ENCODE measurements at regions not wholly inside any gene's neighbourhood (a gene's known extent, or its start where the extent isn't known, plus 50 kb on each side); places are given as distances from the start of the nearest gene placed in this dataset.

GRCh38 chr1:58886611-58887010 lies 102.8 kb upstream of the JUN start:
- Histone ChIP-seq H3K27ac (ENCODE audit: low read depth, low read length) (no peak overlapping the region), H3K9ac (ENCODE audit: low read length) (no peak overlapping the region), H3K27me3 (ENCODE audit: control insufficient read depth, insufficient read depth, low read length) (no peaks in the 10 kb centered on the region), H3K36me3 (ENCODE audit: control insufficient read depth, insufficient read depth, low read length) (no peaks in the 10 kb centered on the region), H3K4me1 (ENCODE audit: control insufficient read depth, insufficient read depth, low read length) (no peaks in the 10 kb centered on the region), H3K4me3 (ENCODE audit: low read length) (no peak overlapping the region)

GRCh38 chr1:58887059-58887458 lies 103.2 kb upstream of the JUN start:
- Histone ChIP-seq H3K4me1 (ENCODE audit: control insufficient read depth, insufficient read depth, low read length) (no peaks in the 10 kb centered on the region), H3K36me3 (ENCODE audit: control insufficient read depth, insufficient read depth, low read length) (no peaks in the 10 kb centered on the region), H3K4me3 (ENCODE audit: low read length) (no peak overlapping the region), H3K9ac (ENCODE audit: low read length) (no peak overlapping the region), H3K27ac (ENCODE audit: low read depth, low read length) (no peak overlapping the region), H3K27me3 (ENCODE audit: control insufficient read depth, insufficient read depth, low read length) (no peaks in the 10 kb centered on the region)

GRCh38 chr1:58888833-58889232 lies 105.0 kb upstream of the JUN start:
- no peak overlapping the region for H3K27ac ChIP-seq (ENCODE audit: low read depth, low read length)

GRCh38 chr1:58890113-58890512 lies 106.3 kb upstream of the JUN start:
- H3K27me3 ChIP-seq (ENCODE audit: control insufficient read depth, insufficient read depth, low read length), result no peaks in the 10 kb centered on the region
- H3K9ac ChIP-seq (ENCODE audit: low read length), result no peak overlapping the region
- H3K36me3 ChIP-seq (ENCODE audit: control insufficient read depth, insufficient read depth, low read length), result no peaks in the 10 kb centered on the region
- no peak overlapping the region for H3K27ac ChIP-seq (ENCODE audit: low read depth, low read length)
- H3K4me3 ChIP-seq (ENCODE audit: low read length), result no peak overlapping the region
- no peaks in the 10 kb centered on the region for H3K4me1 ChIP-seq (ENCODE audit: control insufficient read depth, insufficient read depth, low read length)

More at GRCh38 chr1:58888833-58889232, 105.0 kb upstream of the JUN start:
- H3K4me1 ChIP-seq (ENCODE audit: control insufficient read depth, insufficient read depth, low read length), result no peaks in the 10 kb centered on the region
- no peaks in the 10 kb centered on the region for H3K27me3 ChIP-seq (ENCODE audit: control insufficient read depth, insufficient read depth, low read length)
- no peak overlapping the region for H3K4me3 ChIP-seq (ENCODE audit: low read length)
- no peaks in the 10 kb centered on the region for H3K36me3 ChIP-seq (ENCODE audit: control insufficient read depth, insufficient read depth, low read length)
- H3K9ac ChIP-seq (ENCODE audit: low read length), result no peak overlapping the region

- no peaks in the 10 kb centered on the region for H3K36me3 ChIP-seq (ENCODE audit: control insufficient read depth, insufficient read depth, low read length)
- no peak overlapping the region for H3K4me3 ChIP-seq (ENCODE audit: low read length)
- no peak overlapping the region for H3K9ac ChIP-seq (ENCODE audit: low read length)
- no peaks in the 10 kb centered on the region for H3K27me3 ChIP-seq (ENCODE audit: control insufficient read depth, insufficient read depth, low read length)
- H3K27ac ChIP-seq (ENCODE audit: low read depth, low read length), result no peak overlapping the region
- H3K4me1 ChIP-seq (ENCODE audit: control insufficient read depth, insufficient read depth, low read length), result no peaks in the 10 kb centered on the region
Measured at GRCh38 chr1:58890609-58891008, 106.8 kb upstream of the JUN start.

GRCh38 chr1:58891347-58891746 lies 107.5 kb upstream of the JUN start:
- no peaks in the 10 kb centered on the region for H3K36me3 ChIP-seq (ENCODE audit: control insufficient read depth, insufficient read depth, low read length)
- H3K27me3 ChIP-seq (ENCODE audit: control insufficient read depth, insufficient read depth, low read length), result no peaks in the 10 kb centered on the region
- H3K4me3 ChIP-seq (ENCODE audit: low read length), result no peak overlapping the region
- H3K27ac ChIP-seq (ENCODE audit: low read depth, low read length), result no peak overlapping the region
- H3K9ac ChIP-seq (ENCODE audit: low read length), result no peak overlapping the region
- H3K4me1 ChIP-seq (ENCODE audit: control insufficient read depth, insufficient read depth, low read length), result no peaks in the 10 kb centered on the region

- no peak overlapping the region for H3K4me3 ChIP-seq (ENCODE audit: low read length)
- no peaks in the 10 kb centered on the region for H3K36me3 ChIP-seq (ENCODE audit: control insufficient read depth, insufficient read depth, low read length)
- no peak overlapping the region for H3K9ac ChIP-seq (ENCODE audit: low read length)
- H3K27me3 ChIP-seq (ENCODE audit: control insufficient read depth, insufficient read depth, low read length), result no peaks in the 10 kb centered on the region
- H3K4me1 ChIP-seq (ENCODE audit: control insufficient read depth, insufficient read depth, low read length), result peaks cover 5% of the 10 kb centered on the region
- no peak overlapping the region for H3K27ac ChIP-seq (ENCODE audit: low read depth, low read length)
Measured at GRCh38 chr1:58893257-58893869, 109.5 kb upstream of the JUN start.

- Histone ChIP-seq H3K4me3 (ENCODE audit: low read length) (no peak overlapping the region), H3K4me1 (ENCODE audit: control insufficient read depth, insufficient read depth, low read length) (peaks cover 19% of the 10 kb centered on the region), H3K9ac (ENCODE audit: low read length) (no peak overlapping the region), H3K27ac (ENCODE audit: low read depth, low read length) (no peak overlapping the region), H3K27me3 (ENCODE audit: control insufficient read depth, insufficient read depth, low read length) (no peaks in the 10 kb centered on the region), H3K36me3 (ENCODE audit: control insufficient read depth, insufficient read depth, low read length) (no peaks in the 10 kb centered on the region)
Measured at GRCh38 chr1:58895082-58895481, 111.2 kb upstream of the JUN start.

GRCh38 chr1:58895559-58896145 lies 111.8 kb upstream of the JUN start:
- Histone ChIP-seq H3K36me3 (ENCODE audit: control insufficient read depth, insufficient read depth, low read length) (no peaks in the 10 kb centered on the region), H3K4me3 (ENCODE audit: low read length) (no peak overlapping the region), H3K4me1 (ENCODE audit: control insufficient read depth, insufficient read depth, low read length) (peaks cover 21% of the 10 kb centered on the region), H3K27me3 (ENCODE audit: control insufficient read depth, insufficient read depth, low read length) (no peaks in the 10 kb centered on the region), H3K27ac (ENCODE audit: low read depth, low read length) (no peak overlapping the region), H3K9ac (ENCODE audit: low read length) (no peak overlapping the region)

DNA sequence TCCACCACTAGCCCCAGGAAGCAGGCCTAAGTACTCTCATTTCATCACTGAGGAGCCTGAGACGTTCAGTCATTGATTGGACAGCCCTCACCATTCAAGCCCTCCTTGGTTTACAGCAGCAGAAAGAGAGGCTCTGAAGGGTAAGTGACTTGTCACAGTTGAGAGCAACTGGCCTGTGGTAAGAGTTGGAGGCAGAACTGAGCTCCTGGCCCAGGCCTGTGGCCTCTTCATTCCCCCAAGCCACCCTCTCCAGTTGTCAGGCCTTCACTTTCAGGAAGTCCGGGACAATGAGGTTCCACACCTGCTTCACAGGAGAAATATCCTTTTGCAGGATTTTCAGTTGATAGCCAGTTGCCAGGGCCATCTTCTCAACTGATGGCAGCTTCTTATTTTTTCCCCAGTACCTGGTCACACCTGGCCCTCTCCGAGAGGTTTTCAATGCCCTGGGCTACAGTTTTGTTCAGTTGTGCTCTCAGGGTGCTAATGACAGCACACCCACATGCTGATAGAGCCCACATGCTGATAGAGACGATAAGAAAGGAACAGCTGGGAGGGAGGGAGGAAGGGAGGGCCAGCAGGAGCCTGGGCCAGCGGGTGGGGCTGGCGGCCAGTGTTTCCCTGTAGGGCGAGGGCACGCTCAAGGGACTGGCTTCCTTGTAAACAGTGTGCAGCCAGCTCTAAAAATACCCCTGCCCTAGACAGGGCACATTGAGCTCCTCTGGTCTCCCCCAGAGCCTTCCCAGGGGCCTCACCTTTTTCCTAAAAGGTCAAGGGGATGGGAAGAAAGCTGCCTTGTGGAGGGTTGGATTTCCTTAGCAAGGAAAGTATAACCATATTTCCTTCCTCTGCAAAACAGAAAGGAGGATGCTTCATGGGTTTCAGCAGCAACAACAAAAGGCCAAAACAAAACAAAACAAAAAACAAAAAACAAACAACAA lies 112.7 kb upstream of the JUN start:
- no peak overlapping the region for H3K27ac ChIP-seq (ENCODE audit: low read depth, low read length)
- H3K4me1 ChIP-seq (ENCODE audit: control insufficient read depth, insufficient read depth, low read length), result peaks cover 21% of the 10 kb centered on the region
- no peaks in the 10 kb centered on the region for H3K36me3 ChIP-seq (ENCODE audit: control insufficient read depth, insufficient read depth, low read length)
- no peak overlapping the region for H3K4me3 ChIP-seq (ENCODE audit: low read length)
- H3K27me3 ChIP-seq (ENCODE audit: control insufficient read depth, insufficient read depth, low read length), result no peaks in the 10 kb centered on the region
- H3K9ac ChIP-seq (ENCODE audit: low read length), result no peak overlapping the region

- Histone ChIP-seq H3K36me3 (ENCODE audit: control insufficient read depth, insufficient read depth, low read length) (no peaks in the 10 kb centered on the region), H3K9ac (ENCODE audit: low read length) (no peak overlapping the region), H3K27me3 (ENCODE audit: control insufficient read depth, insufficient read depth, low read length) (no peaks in the 10 kb centered on the region), H3K4me1 (ENCODE audit: control insufficient read depth, insufficient read depth, low read length) (peaks cover 21% of the 10 kb centered on the region), H3K27ac (ENCODE audit: low read depth, low read length) (peak overlapping the region; percentile 73), H3K4me3 (ENCODE audit: low read length) (no peak overlapping the region)
Measured at GRCh38 chr1:58898739-58899586, 115.1 kb upstream of the JUN start.
